ENCODE measurements at regions not wholly inside any gene's neighbourhood (a gene's known extent, or its start where the extent isn't known, plus 50 kb on each side); places are given as distances from the start of the nearest gene placed in this dataset.

DNA sequence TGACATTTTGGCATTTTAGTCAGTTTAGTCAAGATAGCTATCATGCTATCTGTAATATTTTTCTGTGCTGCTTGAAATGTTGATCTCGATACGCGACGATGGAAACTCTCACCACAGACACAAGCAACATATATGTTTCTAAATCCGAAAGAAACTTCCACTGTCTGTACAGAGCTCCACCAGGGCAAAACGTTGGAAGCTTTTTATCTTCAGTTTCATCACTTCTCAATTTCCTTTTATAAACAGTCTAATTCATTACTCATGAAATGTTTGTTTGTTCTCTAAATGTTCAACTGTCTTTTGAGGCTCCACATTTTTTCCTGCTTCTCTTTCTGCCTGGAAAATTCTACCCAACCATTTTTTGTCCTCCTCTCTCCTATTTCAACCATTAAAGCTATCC lies 737.6 kb downstream of the SLC16A7 start:
- TF ChIP-seq, protein P1, sequence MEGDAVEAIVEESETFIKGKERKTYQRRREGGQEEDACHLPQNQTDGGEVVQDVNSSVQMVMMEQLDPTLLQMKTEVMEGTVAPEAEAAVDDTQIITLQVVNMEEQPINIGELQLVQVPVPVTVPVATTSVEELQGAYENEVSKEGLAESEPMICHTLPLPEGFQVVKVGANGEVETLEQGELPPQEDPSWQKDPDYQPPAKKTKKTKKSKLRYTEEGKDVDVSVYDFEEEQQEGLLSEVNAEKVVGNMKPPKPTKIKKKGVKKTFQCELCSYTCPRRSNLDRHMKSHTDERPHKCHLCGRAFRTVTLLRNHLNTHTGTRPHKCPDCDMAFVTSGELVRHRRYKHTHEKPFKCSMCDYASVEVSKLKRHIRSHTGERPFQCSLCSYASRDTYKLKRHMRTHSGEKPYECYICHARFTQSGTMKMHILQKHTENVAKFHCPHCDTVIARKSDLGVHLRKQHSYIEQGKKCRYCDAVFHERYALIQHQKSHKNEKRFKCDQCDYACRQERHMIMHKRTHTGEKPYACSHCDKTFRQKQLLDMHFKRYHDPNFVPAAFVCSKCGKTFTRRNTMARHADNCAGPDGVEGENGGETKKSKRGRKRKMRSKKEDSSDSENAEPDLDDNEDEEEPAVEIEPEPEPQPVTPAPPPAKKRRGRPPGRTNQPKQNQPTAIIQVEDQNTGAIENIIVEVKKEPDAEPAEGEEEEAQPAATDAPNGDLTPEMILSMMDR (IDR thresholded peaks at IDR 0.05; ENCODE audit: control insufficient read depth, extremely low read depth, insufficient read depth), result no peak
- H3K4me3 ChIP-seq (ENCODE audit: low read depth, low read length), result no peak overlapping the region
- DNase-seq (ENCODE audit: low read depth), result no peak

DNA sequence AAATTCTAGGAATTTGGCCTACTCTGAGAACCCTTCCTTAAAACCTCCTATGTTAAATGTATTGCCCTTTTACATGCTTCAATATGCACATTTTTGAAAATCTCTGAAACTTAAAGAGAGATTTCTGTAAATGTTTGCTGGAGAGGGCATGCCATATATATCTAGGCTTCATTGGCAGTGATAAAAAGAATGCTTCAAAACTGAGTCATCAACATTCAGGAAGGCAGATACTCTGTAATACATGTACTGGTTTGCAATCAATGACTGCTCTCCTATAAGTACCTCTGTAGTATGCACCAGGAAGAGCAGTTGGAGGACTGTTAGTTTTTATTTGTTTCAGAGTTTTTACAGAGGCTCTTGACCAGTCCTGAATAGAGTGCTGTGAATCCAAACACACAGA lies 739.9 kb downstream of the SLC16A7 start:
- H3K4me3 ChIP-seq (ENCODE audit: low read depth, low read length), result no peak overlapping the region
- TF ChIP-seq, protein P1 (IDR thresholded peaks at IDR 0.05; ENCODE audit: control insufficient read depth, extremely low read depth, insufficient read depth), result no peak
- no peak for DNase-seq (ENCODE audit: low read depth)

DNA sequence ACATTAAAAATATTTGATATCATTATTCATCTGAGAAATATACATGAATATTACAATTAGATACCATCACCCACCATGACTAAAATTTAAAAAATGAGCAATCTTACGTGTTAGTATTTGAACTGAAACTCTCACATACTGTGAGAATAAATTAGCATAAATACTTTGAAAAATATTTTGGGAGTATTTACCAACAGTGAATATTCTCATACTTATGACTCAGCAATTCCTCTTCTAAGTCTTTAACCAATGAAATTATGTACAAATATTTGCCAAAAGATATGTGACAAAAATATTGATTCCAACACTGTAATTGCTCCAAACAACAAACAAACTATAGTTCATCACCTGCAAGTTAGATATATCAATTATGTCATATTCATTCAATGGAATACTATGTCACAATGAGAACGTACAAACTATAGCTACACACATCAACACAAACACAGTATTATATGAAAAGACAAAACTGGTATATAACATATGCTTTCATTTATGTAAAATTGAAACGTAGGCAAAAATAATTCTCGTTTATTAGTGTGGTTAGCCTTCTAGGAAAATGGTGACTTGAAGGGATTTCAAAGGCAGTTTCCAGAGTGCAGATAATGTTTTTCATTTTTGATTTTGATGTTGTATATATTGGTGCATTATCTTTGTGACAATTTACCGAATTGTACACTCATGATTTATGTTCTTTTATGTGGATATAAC lies 742.2 kb downstream of the SLC16A7 start:
- H3K4me3 ChIP-seq (ENCODE audit: low read depth, low read length), result no peak overlapping the region
- TF ChIP-seq, protein P1 (IDR thresholded peaks at IDR 0.05; ENCODE audit: control insufficient read depth, extremely low read depth, insufficient read depth), result no peak
- no peak for DNase-seq (ENCODE audit: low read depth)

DNA sequence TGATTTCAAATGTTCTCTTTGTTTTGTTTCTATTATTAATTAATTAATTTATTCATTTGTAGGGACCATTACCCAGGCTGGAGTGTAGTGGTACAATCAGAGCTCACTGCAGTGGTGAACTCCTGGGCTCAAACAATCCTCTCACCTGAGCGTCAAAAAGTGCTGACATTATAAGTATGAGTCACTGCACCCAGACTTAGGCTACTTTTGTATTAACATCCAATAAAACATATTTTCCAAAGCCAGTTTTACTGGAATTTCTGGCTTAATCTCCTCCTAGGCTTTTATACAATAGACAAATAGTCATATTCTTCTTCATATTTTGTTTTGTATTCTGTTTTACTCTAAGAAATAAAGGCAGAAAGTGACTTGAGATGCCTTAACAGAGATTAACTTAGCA lies 749.6 kb downstream of the SLC16A7 start:
- no peak overlapping the region for H3K4me3 ChIP-seq (ENCODE audit: low read depth, low read length)
- TF ChIP-seq, protein P1 (IDR thresholded peaks at IDR 0.05; ENCODE audit: control insufficient read depth, extremely low read depth, insufficient read depth), result no peak
- DNase-seq (ENCODE audit: low read depth), result peak; percentile 74

DNA sequence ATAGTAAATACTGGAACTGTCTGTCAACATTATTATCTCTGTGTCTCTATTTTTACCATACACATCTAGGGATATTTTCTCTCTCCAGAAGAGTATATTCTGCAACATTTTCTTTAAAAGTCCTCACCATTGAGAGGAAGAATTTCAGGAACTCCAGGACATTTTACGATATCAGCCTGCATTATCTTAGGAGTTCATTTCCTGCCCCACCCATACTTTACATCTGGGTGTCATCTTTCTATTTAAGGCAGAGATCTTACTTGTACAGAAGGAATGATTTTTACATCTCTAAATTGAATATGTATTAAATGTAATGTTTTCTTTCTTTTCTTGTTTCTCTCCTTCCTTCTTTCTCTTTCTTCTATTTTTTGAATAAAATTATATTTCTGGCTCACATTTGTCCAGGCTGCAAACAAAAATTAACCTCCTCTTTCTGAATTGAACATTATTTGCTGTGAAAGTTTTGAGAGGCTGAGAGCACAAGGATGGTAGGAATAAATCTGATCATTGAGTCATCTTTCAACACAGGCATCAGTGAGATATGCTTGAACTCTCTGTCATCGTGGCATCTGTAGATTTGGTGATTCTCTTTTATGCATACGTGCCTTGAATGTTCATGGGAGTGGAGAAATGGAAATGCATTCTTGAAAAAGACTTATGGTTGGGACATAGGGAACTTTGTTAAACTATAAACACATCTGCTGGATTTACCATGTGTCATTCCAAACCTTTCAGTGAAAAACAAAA lies 753.6 kb downstream of the SLC16A7 start:
- TF ChIP-seq, protein P1 (IDR thresholded peaks at IDR 0.05; ENCODE audit: control insufficient read depth, extremely low read depth, insufficient read depth), result no peak
- H3K4me3 ChIP-seq (ENCODE audit: low read depth, low read length), result no peak overlapping the region
- DNase-seq (ENCODE audit: low read depth), result no peak

DNA sequence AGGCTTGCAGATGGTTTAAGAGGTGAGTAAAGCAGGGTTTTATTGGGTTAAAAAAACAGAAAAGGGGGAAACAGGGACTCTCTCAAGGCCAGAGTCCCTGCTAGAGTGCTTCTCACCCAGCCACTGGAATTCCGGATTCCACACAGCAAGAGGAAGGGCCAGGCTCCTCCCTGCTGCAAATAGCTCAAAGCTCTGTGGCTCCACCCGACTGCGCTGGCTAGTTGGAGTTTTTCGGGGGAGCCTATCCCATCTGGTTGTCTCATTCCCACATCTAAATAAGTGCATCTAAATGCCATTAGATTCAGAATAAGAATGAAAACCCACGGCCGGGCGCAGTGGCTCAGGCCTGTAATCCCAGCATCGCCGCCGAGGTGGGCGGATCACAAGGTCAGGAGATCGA lies 791.5 kb downstream of the SLC16A7 start:
- no peak overlapping the region for H3K4me3 ChIP-seq (ENCODE audit: low read depth, low read length)
- TF ChIP-seq, protein P1 (IDR thresholded peaks at IDR 0.05; ENCODE audit: control insufficient read depth, extremely low read depth, insufficient read depth), result no peak
- no peak for DNase-seq (ENCODE audit: low read depth)
